ENCODE measurements at regions not wholly inside any gene's neighbourhood (a gene's known extent, or its start where the extent isn't known, plus 50 kb on each side); places are given as distances from the start of the nearest gene placed in this dataset.
"Not testable (repeated sequence)": the region's sequence is repeated elsewhere in the genome, so short reads cannot be mapped to it uniquely, and the experiment has no call there.

DNA sequence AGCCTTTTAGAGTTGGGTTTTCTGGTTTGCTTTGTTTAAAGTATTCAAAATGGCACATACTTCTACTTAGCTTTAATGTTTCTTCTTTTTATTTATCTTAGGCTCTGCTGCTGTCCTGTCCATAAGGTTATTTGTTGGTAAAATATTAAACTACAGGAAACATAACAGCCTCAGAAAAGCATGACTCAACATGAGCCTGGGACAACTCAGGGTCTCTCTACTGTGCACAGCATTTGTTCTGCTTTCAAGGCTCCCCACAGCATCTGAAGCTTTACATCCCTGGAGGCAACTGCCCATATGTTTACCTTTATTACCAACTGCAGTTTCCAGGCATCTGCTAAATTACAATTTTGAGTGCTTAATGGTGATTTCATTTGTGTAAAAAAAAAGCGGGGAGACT lies 954.2 kb upstream of the FBXO33 start:
- H3K4me3 Mint-ChIP-seq: no peak overlapping the region
- no peaks in the 10 kb centered on the region for H3K27me3 Mint-ChIP-seq (ENCODE audit: low read depth)
- H3K27ac Mint-ChIP-seq: no peak overlapping the region
- H3K9me3 Mint-ChIP-seq: peaks cover 4% of the 10 kb centered on the region
- DNase-seq (ENCODE audit: low spot score): no peak
- no peaks in the 10 kb centered on the region for H3K36me3 Mint-ChIP-seq (ENCODE audit: low read depth)
- no peaks in the 10 kb centered on the region for H3K4me1 Mint-ChIP-seq (ENCODE audit: low read depth)

DNA sequence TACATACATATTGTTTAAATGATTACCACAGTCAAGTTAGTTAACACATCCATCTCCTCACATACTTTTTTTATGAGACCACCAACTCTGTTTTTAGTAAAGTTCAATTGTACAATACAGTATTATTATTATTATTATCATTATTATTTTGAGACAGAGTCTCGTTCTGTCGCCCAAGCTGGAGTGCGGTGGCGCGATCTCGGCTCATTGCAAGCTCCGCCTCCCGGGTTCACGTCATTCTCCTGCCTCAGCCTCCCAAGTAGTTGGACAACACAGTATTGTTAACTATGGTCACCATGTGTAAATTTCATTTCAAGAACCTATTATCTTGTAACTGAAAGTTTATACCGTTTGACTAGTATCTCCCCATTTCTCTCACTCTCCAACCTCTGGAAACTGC lies 942.0 kb upstream of the FBXO33 start:
- no peak for DNase-seq (ENCODE audit: low spot score)
- Mint-ChIP-seq H3K4me3 (no peak overlapping the region), H3K36me3 (ENCODE audit: low read depth) (no peaks in the 10 kb centered on the region), H3K27ac (no peak overlapping the region), H3K27me3 (ENCODE audit: low read depth) (no peaks in the 10 kb centered on the region), H3K9me3 (peaks cover 13% of the 10 kb centered on the region), H3K4me1 (ENCODE audit: low read depth) (no peaks in the 10 kb centered on the region)

DNA sequence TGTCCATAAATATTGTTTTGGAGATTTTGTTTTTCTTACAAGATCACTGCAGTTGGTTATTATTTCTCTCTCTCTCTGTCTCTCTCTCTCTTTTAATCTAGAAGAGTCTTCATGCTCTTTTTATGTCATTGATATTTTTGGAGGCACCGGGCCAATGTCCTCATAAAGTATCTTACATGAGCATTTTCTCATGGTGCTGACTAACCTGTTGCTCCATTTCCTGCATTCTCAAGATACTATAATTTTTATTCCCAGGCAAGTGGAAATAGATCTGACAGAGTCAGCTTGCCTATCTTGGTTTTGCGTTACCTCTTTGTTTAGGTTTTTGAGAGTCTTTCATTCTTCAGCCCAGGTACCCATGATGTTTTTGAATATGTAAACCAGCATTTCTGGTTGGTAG lies 938.8 kb upstream of the FBXO33 start:
- DNase-seq (ENCODE audit: low spot score): no peak
- Mint-ChIP-seq H3K36me3 (ENCODE audit: low read depth) (no peaks in the 10 kb centered on the region), H3K4me1 (ENCODE audit: low read depth) (no peaks in the 10 kb centered on the region), H3K27me3 (ENCODE audit: low read depth) (no peaks in the 10 kb centered on the region), H3K27ac (no peak overlapping the region), H3K9me3 (peaks cover 24% of the 10 kb centered on the region), H3K4me3 (no peak overlapping the region)

DNA sequence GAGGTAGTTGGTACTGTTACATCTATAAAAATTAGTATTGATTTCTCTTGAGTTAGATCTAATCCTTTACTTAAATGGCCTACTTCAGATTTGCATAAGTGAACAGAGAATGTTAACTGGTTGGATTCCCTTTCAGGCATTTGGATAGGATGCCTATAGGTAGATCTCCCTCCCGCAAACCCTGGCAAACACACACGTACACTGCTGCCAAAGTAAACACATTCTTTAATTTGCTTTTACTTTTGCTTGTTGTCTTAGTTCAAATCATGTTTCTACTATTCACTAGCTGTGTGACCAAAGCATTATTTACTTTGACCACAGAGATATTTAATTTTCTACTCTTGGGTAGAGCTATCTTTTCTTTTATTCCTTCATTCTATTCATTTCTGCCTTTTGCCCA lies 936.1 kb upstream of the FBXO33 start:
- Mint-ChIP-seq H3K27me3 (ENCODE audit: low read depth) (no peaks in the 10 kb centered on the region), H3K9me3 (peaks cover 20% of the 10 kb centered on the region), H3K4me3 (no peak overlapping the region), H3K36me3 (ENCODE audit: low read depth) (no peaks in the 10 kb centered on the region), H3K27ac (no peak overlapping the region), H3K4me1 (ENCODE audit: low read depth) (no peaks in the 10 kb centered on the region)
- DNase-seq (ENCODE audit: low spot score): no peak

DNA sequence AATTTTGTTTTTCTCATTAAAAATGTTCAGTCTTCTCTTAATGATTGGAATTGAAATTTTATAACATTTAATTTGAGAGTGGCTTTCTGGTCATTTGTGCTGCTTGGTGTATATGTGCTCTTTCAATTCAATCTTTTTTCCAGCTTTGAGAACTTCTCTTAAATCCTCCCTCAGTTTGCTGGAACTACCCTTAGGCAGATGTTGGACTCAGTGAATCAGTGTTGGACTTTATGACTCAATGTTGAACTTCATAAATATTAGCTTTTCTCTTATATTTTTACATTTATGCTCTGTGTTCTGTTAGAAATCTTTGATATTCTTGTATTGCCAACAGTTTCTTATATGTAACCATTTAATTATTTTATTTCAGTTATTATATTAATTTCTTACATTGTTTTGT lies 935.5 kb upstream of the FBXO33 start:
- Mint-ChIP-seq H3K27ac (no peak overlapping the region), H3K4me3 (no peak overlapping the region), H3K36me3 (ENCODE audit: low read depth) (no peaks in the 10 kb centered on the region), H3K4me1 (ENCODE audit: low read depth) (no peaks in the 10 kb centered on the region), H3K9me3 (peaks cover 20% of the 10 kb centered on the region), H3K27me3 (ENCODE audit: low read depth) (no peaks in the 10 kb centered on the region)
- no peak for DNase-seq (ENCODE audit: low spot score)

DNA sequence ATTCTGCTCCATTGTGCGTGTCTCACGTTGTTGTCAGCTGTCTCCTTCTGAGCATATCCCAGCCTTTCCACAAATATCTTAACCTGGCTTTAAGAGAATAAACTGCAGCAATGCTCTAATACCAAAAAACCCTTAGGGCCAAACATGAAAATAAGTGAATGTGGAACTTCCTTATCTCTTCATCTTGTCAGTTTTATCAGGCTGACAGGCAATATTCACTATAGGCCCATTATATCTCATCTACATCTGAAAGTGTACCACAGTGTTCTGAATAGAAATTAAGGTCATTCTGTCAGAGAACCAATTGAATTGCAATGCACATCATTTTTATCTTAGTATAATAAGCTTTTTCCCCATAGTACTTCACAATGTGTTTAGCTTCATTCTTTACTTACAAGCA lies 933.1 kb upstream of the FBXO33 start:
- peaks cover 17% of the 10 kb centered on the region for H3K9me3 Mint-ChIP-seq
- no peak overlapping the region for H3K4me3 Mint-ChIP-seq
- DNase-seq (ENCODE audit: low spot score): no peak
- no peaks in the 10 kb centered on the region for H3K4me1 Mint-ChIP-seq (ENCODE audit: low read depth)
- H3K27me3 Mint-ChIP-seq (ENCODE audit: low read depth): no peaks in the 10 kb centered on the region
- H3K36me3 Mint-ChIP-seq (ENCODE audit: low read depth): no peaks in the 10 kb centered on the region
- no peak overlapping the region for H3K27ac Mint-ChIP-seq

DNA sequence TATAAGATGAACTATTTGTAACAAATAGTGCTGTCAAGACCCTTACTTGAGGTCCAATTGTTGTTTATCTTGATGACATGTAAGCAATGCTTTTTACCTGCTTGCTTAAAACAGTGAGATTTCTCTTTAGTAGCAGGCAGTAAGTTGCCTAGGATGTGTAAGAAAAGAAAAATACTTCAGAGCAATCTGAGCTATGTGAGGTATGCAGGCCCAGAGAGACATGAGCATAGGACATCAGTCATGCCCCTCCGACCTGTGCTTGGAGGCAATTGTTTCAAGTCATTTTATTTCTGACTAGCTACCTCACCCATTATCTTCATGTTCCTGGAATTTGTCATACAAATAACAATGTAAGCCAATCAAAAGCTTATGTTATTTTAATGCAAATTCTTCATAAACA lies 930.6 kb upstream of the FBXO33 start:
- Mint-ChIP-seq H3K36me3 (ENCODE audit: low read depth) (no peaks in the 10 kb centered on the region), H3K4me1 (ENCODE audit: low read depth) (no peaks in the 10 kb centered on the region), H3K27ac (no peak overlapping the region), H3K9me3 (peaks cover 17% of the 10 kb centered on the region), H3K4me3 (no peak overlapping the region), H3K27me3 (ENCODE audit: low read depth) (no peaks in the 10 kb centered on the region)
- DNase-seq (ENCODE audit: low spot score): no peak

DNA sequence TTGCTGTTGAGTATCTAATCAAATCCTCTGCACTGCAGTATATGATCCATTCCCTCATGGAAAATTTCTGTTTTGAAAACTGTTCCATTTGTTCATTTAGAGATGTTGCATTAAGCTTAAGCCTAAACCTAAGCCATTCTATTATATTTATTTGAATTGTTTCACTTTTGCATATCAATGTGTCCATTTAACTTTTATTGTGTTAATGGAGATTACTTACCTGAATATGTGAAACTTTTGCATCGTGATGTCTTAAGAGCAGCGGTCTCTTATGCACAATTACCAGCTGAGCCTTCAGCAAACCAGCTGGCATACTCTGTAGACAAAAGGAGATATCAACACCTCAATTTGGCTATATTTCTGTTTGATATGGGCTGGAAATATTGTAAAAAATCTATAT lies 922.5 kb upstream of the FBXO33 start:
- Mint-ChIP-seq H3K27me3 (ENCODE audit: low read depth) (no peaks in the 10 kb centered on the region), H3K4me3 (no peak overlapping the region), H3K36me3 (ENCODE audit: low read depth) (no peaks in the 10 kb centered on the region), H3K9me3 (peaks cover 11% of the 10 kb centered on the region), H3K4me1 (ENCODE audit: low read depth) (no peaks in the 10 kb centered on the region), H3K27ac (no peak overlapping the region)
- DNase-seq (ENCODE audit: low spot score): no peak

DNA sequence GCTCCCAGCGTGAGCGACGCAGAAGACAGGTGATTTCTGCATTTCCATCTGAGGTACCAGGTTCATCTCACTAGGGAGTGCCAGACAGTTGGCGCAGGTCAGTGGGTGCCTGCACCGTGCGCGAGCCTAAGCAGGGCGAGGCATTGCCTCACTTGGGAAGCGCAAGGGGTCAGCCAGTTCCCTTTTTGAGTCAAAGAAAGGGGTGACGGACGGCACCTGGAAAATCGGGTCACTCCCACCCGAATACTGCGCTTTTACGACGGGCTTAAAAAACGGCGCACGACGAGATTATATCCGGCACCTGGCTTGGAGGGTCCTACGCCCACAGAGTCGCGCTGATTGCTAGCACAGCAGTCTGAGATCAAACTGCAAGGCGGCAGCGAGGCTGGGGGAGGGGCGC lies 915.9 kb upstream of the FBXO33 start:
- not testable (repeated sequence) for H3K27me3 Mint-ChIP-seq (ENCODE audit: low read depth); H3K36me3 Mint-ChIP-seq (ENCODE audit: low read depth); DNase-seq (ENCODE audit: low spot score); H3K4me1 Mint-ChIP-seq (ENCODE audit: low read depth); H3K4me3 Mint-ChIP-seq; H3K27ac Mint-ChIP-seq; H3K9me3 Mint-ChIP-seq

DNA sequence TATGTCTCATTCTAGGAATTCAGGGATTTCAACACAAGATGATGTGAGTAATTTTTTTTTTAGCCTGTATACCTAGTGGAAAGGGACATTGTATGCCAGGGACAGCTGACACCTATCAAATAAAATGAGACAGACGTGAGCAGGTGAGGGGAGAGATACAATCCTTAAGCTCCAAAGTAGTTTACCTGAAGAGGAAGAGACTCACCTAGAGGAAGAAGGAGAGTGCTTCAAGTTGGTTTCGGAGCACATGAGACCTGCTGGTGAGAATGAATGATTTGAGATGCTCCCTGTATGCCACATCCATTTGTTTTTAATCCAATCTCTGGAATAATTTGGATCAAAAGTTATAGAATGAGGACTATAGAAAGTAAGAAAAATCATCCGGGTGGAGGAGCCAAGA lies 915.4 kb upstream of the FBXO33 start:
- H3K27me3 Mint-ChIP-seq (ENCODE audit: low read depth): no peaks in the 10 kb centered on the region
- H3K9me3 Mint-ChIP-seq: peaks cover 8% of the 10 kb centered on the region
- no peaks in the 10 kb centered on the region for H3K4me1 Mint-ChIP-seq (ENCODE audit: low read depth)
- no peak overlapping the region for H3K27ac Mint-ChIP-seq
- no peak overlapping the region for H3K4me3 Mint-ChIP-seq
- no peak for DNase-seq (ENCODE audit: low spot score)
- H3K36me3 Mint-ChIP-seq (ENCODE audit: low read depth): no peaks in the 10 kb centered on the region

DNA sequence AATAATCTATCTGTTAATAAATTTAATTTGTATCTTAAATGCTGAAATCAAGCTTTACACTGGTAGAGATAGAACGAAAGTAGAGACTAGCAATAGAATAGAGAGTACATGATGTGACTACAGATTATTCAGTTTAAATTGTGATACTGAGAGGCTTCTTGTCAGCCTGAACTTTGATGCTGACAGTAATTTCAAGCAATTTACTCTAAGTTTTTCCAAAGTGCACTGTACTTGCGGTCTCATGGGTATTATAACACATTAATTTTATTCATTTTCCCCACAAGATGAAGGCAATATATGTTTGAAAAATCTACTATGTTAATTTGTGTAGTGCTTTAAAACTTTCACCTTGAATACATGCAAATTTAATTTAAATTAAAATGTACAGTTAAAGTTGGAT lies 914.0 kb upstream of the FBXO33 start:
- Mint-ChIP-seq H3K27ac (no peak overlapping the region), H3K4me1 (ENCODE audit: low read depth) (no peaks in the 10 kb centered on the region), H3K27me3 (ENCODE audit: low read depth) (no peaks in the 10 kb centered on the region), H3K36me3 (ENCODE audit: low read depth) (no peaks in the 10 kb centered on the region), H3K4me3 (no peak overlapping the region), H3K9me3 (peaks cover 16% of the 10 kb centered on the region)
- DNase-seq (ENCODE audit: low spot score): no peak

DNA sequence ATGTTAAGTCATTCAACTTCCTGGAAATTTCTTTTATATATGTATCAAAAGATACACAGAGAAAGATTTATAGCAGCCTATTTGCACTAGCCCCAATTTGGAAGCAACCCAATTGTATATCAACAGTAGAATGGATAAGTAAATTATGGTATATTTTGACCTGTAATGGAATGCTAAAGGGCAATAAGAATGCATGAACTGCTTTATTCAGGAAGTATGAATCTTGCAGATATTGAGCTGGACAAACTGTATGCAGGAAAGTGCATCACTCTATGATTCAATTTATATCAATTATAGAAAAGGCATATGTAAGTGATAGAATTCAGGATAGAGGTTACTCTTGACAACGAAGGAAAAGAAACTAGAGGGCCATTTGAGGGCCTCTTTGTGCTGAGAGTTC lies 913.1 kb upstream of the FBXO33 start:
- Mint-ChIP-seq H3K36me3 (ENCODE audit: low read depth) (no peaks in the 10 kb centered on the region), H3K4me3 (no peak overlapping the region), H3K27ac (no peak overlapping the region), H3K9me3 (peaks cover 16% of the 10 kb centered on the region), H3K27me3 (ENCODE audit: low read depth) (no peaks in the 10 kb centered on the region), H3K4me1 (ENCODE audit: low read depth) (no peaks in the 10 kb centered on the region)
- no peak for DNase-seq (ENCODE audit: low spot score)

DNA sequence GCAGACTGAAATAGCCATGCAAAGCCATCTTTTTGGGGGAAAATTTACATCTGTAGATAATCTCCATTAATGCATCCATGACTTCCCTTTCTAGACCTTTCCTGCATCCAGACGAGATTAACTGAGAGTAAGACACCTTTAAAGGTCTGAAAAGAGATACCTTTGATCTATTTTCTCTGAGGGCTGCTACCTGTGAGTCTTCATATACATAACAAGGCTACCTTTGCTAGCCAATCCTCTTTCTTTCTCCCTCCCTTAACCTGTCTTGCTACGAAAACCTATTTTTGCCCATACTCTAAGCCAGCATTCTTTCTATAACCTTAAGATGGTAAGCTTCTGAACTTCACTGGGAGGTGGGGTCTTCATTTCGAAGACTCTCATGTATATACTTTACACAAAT lies 908.5 kb upstream of the FBXO33 start:
- H3K4me1 Mint-ChIP-seq (ENCODE audit: low read depth): no peaks in the 10 kb centered on the region
- no peaks in the 10 kb centered on the region for H3K36me3 Mint-ChIP-seq (ENCODE audit: low read depth)
- peaks cover 33% of the 10 kb centered on the region for H3K9me3 Mint-ChIP-seq
- no peak overlapping the region for H3K4me3 Mint-ChIP-seq
- H3K27me3 Mint-ChIP-seq (ENCODE audit: low read depth): no peaks in the 10 kb centered on the region
- no peak for DNase-seq (ENCODE audit: low spot score)
- no peak overlapping the region for H3K27ac Mint-ChIP-seq

DNA sequence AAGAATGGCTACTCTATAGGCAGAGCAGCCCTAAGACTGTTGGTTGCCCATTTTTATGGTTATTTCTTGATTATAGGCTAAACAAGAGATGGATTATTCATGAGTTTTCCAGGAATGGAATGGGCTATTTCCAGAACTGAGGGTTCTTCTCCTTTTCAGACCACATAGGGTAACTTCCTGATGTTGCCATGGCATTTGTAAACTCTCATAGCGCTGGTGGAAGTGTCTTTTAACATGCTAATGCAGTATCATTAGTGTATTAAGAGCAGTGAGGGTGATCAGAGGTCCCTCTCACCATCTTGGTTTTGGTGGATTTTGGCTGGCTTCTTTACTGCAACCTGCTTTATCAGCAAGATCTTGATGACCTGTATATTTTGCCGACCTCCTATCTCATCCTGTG lies 904.6 kb upstream of the FBXO33 start:
- Mint-ChIP-seq H3K4me1 (ENCODE audit: low read depth) (no peaks in the 10 kb centered on the region), H3K27me3 (ENCODE audit: low read depth) (no peaks in the 10 kb centered on the region), H3K4me3 (no peak overlapping the region), H3K36me3 (ENCODE audit: low read depth) (no peaks in the 10 kb centered on the region), H3K9me3 (peaks cover 36% of the 10 kb centered on the region), H3K27ac (no peak overlapping the region)
- DNase-seq (ENCODE audit: low spot score): no peak

DNA sequence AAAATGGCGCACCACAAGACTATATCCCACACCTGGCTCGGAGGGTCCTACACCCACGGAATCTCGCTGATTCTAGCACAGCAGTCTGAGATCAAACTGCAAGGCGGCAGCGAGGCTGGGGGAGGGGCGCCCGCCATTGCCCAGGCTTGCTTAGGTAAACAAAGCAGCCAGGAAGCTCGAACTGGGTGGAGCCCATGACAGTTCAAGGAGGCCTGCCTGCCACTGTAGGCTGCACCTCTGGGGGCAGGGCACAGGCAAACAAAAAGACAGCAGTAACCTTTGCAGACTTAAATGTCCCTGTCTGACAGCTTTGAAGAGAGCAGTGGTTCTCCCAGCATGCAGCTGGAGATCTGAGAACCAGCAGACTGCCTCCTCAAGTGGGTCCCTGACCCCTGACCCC lies 894.3 kb upstream of the FBXO33 start:
- DNase-seq (ENCODE audit: low spot score); H3K27ac Mint-ChIP-seq; H3K36me3 Mint-ChIP-seq (ENCODE audit: low read depth); H3K4me3 Mint-ChIP-seq; H3K27me3 Mint-ChIP-seq (ENCODE audit: low read depth); H3K4me1 Mint-ChIP-seq (ENCODE audit: low read depth): not testable (repeated sequence)
- peaks cover 23% of the 10 kb centered on the region for H3K9me3 Mint-ChIP-seq
